Adrenal gland (tissue), 9 donors: ENCODE measurements at regions not wholly inside any gene's neighbourhood (a gene's known extent, or its start where the extent isn't known, plus 50 kb on each side); places are given as distances from the start of the nearest gene placed in this dataset.

Experiments used
- DNase-seq, 7 donors: peaks; one replicate each; pipeline ENCODE4 v3.0.0-alpha.2; 2019 to 2020
- H3K27ac ChIP-seq, 5 donors: fragments of 200-600 bp; sonication (generic) in 4 of 5; 1 replicate in 3 of 5; 2 replicates in 2 of 5; pipeline versions ENCODE4 v1.5.1 to v1.8.0; 2016 to 2020; ENCODE audit warnings: mild to moderate bottlenecking in 1 of 5
- H3K27me3 ChIP-seq: fragments of 200-600 bp; 2 replicates; pipeline ENCODE4 v1.8.0; 2021
- H3K36me3 ChIP-seq, 2 donors: fragments of 200-600 bp; replicated peaks in 1 of 2; 1 replicate in 1 of 2; 2 replicates in 1 of 2; pipeline versions ENCODE4 v1.5.1 to v1.8.0; 2018 to 2022
- H3K4me1 ChIP-seq, 2 donors: fragments of 200-600 bp; replicated peaks in 1 of 2; 1 replicate in 1 of 2; 2 replicates in 1 of 2; pipeline versions ENCODE4 v1.5.1 to v1.8.0; 2018 to 2021
- H3K4me3 ChIP-seq, 4 donors: fragments of 200-600 bp; sonication (generic) in 3 of 4; one replicate each; pipeline ENCODE4 v1.5.1; 2016 to 2018
- H3K9me3 ChIP-seq, 3 donors: fragments of 200-600 bp; sonication (generic) in 1 of 3; replicated peaks in 1 of 3; 1 replicate in 2 of 3; 2 replicates in 1 of 3; pipeline versions ENCODE4 v1.5.1 to v1.8.0; 2016 to 2021
- CTCF ChIP-seq, 6 experiments: fragments of 450-650 bp in 4 of 6; fragments of 200-600 bp in 2 of 6; sonication (generic) in 1 of 6; IDR thresholded peaks; 1 replicate in 5 of 6; 2 replicates in 1 of 6; pipeline versions ENCODE4 v1.5.1 to v1.8.0; 2016 to 2021; ENCODE audit warnings: antibody characterized with exemption in 6 of 6, mild to moderate bottlenecking in 2 of 6, moderate library complexity in 1 of 6
- POLR2A ChIP-seq, 2 donors: fragments of 450-650 bp; IDR thresholded peaks; one replicate each; pipeline ENCODE4 v1.6.1; 2017; ENCODE audit warnings: antibody characterized with exemption in 2 of 2, mild to moderate bottlenecking in 2 of 2, moderate library complexity in 1 of 2
- WGBS, 4 donors: extraction: QIAGEN DNeasy Blood & Tissue Kit in 2 of 4; methylation state at CpG; one replicate each; pipeline versions ENCODE4 v1.1.5 to v1.1.7; 2013 to 2017; 5-methylcytosine and 5-hydroxymethylcytosine counted together
- intact Hi-C, 2 donors: fragments of 100-400 bp; cut with DNase I; formaldehyde crosslinking; loops; one replicate each; pipeline versions ENCODE4 v1.14.1 to v1.15.0; 2022 to 2023
- donor health status: healthy with polysubstance abuse.
- donor health status: Bipolar disorder and iron deficiency.
- donor health status: DM: yes; HTN: yes; CAD: no.
- donor health status: DM: no; HTN: no; CAD: no.
- donor health status: DM: no; HTN: no; CAD: no.

GRCh38 chr5:40001796-40002195 is 577.0 kb upstream of the DAB2 start:
- intact Hi-C loops: no loop called here
- no peaks in the 10 kb centered on the region for H3K4me1 ChIP-seq
- no peaks in the 10 kb centered on the region for H3K27me3 ChIP-seq
- no peak for DNase-seq
- 58 to 83% (median 72%) methylated on average over 1 of the region's 1 CpG for WGBS, 4 donors
- H3K4me3 ChIP-seq: no peak overlapping the region
- no peaks in the 10 kb centered on the region for H3K36me3 ChIP-seq
- no peak overlapping the region for H3K27ac ChIP-seq
- H3K9me3 ChIP-seq: no peaks in the 10 kb centered on the region
- TF ChIP-seq CTCF (IDR thresholded peaks at IDR 0.05): no peak
- no peak for TF ChIP-seq POLR2A (IDR thresholded peaks at IDR 0.05)

GRCh38 chr5:39998518-39998917 is 573.7 kb upstream of the DAB2 start:
- Histone ChIP-seq H3K27me3 (no peaks in the 10 kb centered on the region), H3K27ac (no peak overlapping the region), H3K4me3 (no peak overlapping the region), H3K9me3 (no peaks in the 10 kb centered on the region), H3K36me3 (no peaks in the 10 kb centered on the region), H3K4me1 (no peaks in the 10 kb centered on the region)
- TF ChIP-seq CTCF (IDR thresholded peaks at IDR 0.05) (no peak), POLR2A (IDR thresholded peaks at IDR 0.05) (no peak)
- intact Hi-C loops: no loop called here
- no peak for DNase-seq

GRCh38 chr5:39995990-39996389 is 571.2 kb upstream of the DAB2 start:
- WGBS, 4 donors: 66 to 75% (median 72%) methylated on average over 1 of the region's 1 CpG
- intact Hi-C loops: no loop called here

GRCh38 chr5:39992617-39993202 is 567.9 kb upstream of the DAB2 start:
- no peak overlapping the region for H3K27ac ChIP-seq
- no peaks in the 10 kb centered on the region for H3K9me3 ChIP-seq
- no peaks in the 10 kb centered on the region for H3K4me1 ChIP-seq
- no peaks in the 10 kb centered on the region for H3K27me3 ChIP-seq
- no peak for TF ChIP-seq POLR2A (IDR thresholded peaks at IDR 0.05)
- no peak for TF ChIP-seq CTCF (IDR thresholded peaks at IDR 0.05)
- 57 to 64% (median 60%) methylated on average over 2 of the region's 2 CpGs for WGBS, 4 donors
- H3K4me3 ChIP-seq: no peak overlapping the region
- intact Hi-C loops: no loop called here
- H3K36me3 ChIP-seq: no peaks in the 10 kb centered on the region
- DNase-seq: no peak

More at GRCh38 chr5:39995990-39996389, 571.2 kb upstream of the DAB2 start:
- Histone ChIP-seq H3K4me3 (no peak overlapping the region), H3K27me3 (no peaks in the 10 kb centered on the region), H3K9me3 (no peaks in the 10 kb centered on the region), H3K4me1 (no peaks in the 10 kb centered on the region), H3K36me3 (no peaks in the 10 kb centered on the region), H3K27ac (no peak overlapping the region)
- no peak for DNase-seq
- TF ChIP-seq POLR2A (IDR thresholded peaks at IDR 0.05) (no peak), CTCF (IDR thresholded peaks at IDR 0.05) (no peak)
